GM18505 (cell line): ENCODE measurements at regions not wholly inside any gene's neighbourhood (a gene's known extent, or its start where the extent isn't known, plus 50 kb on each side); places are given as distances from the start of the nearest gene placed in this dataset.

Experiments used
- ATAC-seq: cut with Tn5 transposase; IDR thresholded peaks from one replicate; pipeline ENCODE4 v1.9.1; 2021; ENCODE audit not compliant: unreplicated experiment
- POLR2A ChIP-seq: IDR thresholded peaks from 4 replicates; pipeline ENCODE4 v1.6.1; 2011; ENCODE audit warnings: borderline replicate concordance; ENCODE audit not compliant: insufficient read depth, insufficient read length; ENCODE audit errors: extremely low read depth

DNA sequence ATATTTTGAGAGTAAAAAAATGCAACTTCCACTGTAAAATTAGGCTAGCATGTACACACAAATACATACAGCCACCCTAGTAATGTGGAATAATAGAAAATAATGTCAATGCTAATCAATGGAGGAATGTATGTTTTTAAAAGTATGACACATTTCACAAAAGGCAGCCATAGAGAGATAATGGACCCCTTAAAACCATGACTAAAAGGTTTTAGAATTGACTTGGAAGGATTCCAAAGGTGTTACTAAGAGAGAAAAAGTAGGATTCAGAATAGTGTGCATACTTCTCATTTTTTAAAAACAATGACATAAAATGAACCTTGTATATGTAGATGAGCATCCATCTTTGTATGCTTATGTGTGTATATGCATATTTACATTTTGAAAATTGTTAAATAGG, 597.9 kb upstream of the PCDH9 start:
- no peak for TF ChIP-seq POLR2A
- no peak for ATAC-seq

- no peak for TF ChIP-seq POLR2A
- no peak for ATAC-seq
Observed at GRCh38 chr13:67821606-67822005, 591.5 kb upstream of the PCDH9 start.

DNA sequence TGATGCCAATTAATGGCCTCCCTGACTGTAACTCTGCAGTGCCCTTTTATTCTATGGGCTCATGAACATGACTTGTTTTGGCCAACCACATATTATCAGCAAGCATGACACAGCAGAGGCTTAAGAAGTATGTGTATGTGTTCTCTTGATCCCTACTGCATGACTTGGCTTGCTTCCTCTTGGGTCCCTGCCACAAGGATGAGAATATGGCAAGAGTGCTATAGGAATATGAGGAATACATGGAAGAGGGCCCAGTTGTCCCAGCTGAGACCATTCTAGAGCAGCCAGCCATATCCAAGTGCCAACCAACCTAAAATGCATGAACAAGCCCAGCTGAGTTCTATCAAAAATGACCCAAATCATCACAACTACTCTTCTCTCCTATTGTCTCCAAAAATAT, 576.7 kb upstream of the PCDH9 start:
- TF ChIP-seq POLR2A = no peak
- no peak for ATAC-seq

DNA sequence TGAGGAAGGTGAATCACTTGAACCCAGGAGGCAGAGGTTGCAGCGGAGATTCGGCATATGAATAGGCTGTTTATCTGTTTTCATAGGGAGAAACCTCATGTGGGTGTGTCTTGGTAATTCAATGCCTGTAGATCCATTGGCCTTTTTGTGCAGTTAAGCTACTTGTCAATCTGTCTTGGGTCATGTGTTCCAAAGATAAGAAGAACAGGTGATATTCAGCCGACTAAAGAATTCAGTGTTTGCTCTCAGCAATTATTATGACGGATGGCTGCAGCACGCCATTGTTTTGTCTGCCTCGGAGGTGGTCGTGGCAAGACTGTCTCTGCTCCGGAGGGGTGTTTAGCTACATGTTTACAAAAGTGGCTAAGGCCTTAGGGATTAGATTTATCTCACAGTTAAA, 573.0 kb upstream of the PCDH9 start:
- no peak for ATAC-seq
- no peak for TF ChIP-seq POLR2A

- no peak for ATAC-seq
- TF ChIP-seq POLR2A = no peak
Observed at GRCh38 chr13:67792151-67792676, 562.1 kb upstream of the PCDH9 start.

DNA sequence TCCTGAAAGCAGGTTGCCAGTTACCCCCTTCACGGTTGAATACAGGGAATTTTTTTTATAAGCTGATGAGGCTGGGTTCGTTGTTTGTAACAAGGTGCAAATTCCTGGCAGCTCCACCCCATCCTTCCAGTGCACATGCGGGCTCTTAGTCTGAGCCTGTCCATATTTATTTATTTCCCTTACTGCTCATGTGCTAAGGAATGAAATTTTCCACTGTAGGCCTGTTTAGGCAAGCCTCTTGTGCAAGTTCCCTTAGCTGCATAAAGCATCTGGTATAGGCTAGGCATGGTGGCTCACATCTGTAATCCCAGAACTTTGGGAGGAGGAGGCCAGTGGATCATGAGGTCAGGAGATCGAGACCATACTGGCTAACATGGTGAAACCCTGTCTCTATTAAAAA, 560.9 kb upstream of the PCDH9 start:
- ATAC-seq = no peak
- TF ChIP-seq POLR2A = no peak

DNA sequence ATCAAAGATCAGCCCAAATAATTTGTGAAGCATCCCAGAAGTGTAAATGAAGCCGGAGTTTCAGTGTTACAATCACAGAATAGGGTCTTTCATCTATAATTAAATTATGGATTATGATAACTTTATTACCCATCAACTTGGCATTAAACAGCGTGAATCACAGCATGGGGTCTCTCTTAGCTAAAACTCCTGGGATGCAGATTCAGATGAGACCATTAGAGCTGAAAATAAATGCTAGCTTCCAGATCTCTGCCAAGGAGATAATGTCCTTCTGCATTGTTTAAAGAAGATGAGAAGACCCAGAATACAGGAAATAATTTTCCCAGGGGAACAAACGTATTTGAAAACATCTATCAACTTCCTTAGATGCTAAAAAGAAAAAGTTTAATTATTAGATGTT, 546.0 kb upstream of the PCDH9 start:
- TF ChIP-seq POLR2A = no peak

GRCh38 chr13:67775359-67775758, 545.2 kb upstream of the PCDH9 start:
- ATAC-seq = no peak
- TF ChIP-seq POLR2A = no peak

More for the DNA sequence above, 546.0 kb upstream of the PCDH9 start:
- no peak for ATAC-seq

- ATAC-seq = no peak
- no peak for TF ChIP-seq POLR2A
Observed at GRCh38 chr13:67772807-67773453, 542.8 kb upstream of the PCDH9 start.

GRCh38 chr13:67771106-67771505, 541.0 kb upstream of the PCDH9 start:
- ATAC-seq = no peak
- TF ChIP-seq POLR2A = no peak

- no peak for ATAC-seq
- TF ChIP-seq POLR2A = no peak
Observed at GRCh38 chr13:67769987-67770341, 539.8 kb upstream of the PCDH9 start.

- TF ChIP-seq POLR2A = no peak
- ATAC-seq = no peak
Observed at GRCh38 chr13:67769063-67769986, 539.2 kb upstream of the PCDH9 start.

DNA sequence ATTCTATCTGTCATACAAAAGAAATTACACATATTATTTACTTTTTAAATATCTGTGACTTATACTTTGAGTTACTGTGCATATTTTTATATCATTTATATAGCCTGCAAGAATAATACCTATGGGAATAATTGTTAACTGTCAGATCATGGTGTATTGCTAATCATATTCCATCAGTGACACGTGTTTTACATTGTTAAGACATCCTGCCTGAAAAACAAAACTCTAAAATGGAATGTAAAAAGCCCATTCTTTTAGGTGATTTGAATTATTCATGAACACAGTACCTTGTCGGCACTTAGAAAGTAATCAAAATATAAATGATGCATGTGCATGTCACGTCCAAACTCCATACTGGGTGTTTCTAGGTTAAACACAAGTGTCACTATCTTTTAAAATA, 533.8 kb upstream of the PCDH9 start:
- no peak for TF ChIP-seq POLR2A
- no peak for ATAC-seq

GRCh38 chr13:67763384-67763783, 533.2 kb upstream of the PCDH9 start:
- no peak for ATAC-seq
- no peak for TF ChIP-seq POLR2A
